ENCODE measurements at regions not wholly inside any gene's neighbourhood (a gene's known extent, or its start where the extent isn't known, plus 50 kb on each side); places are given as distances from the start of the nearest gene placed in this dataset.
A peak's percentile ranks its signal among the peaks of the same experiment; 100 is the strongest.

GRCh38 chr1:242579528-242580235 is 55.2 kb upstream of the PLD5 start:
- Mint-ChIP-seq H3K27me3 (ENCODE audit: insufficient read depth, low read depth, poor library complexity) (no peaks in the 10 kb centered on the region), H3K9me3 (peaks cover 5% of the 10 kb centered on the region; the same call in 1 of the 3 replicates), H3K27ac (0 out of 2 replicates have a peak overlapping the region, but pooled peaks have one; percentile 1), H3K4me3 (no peak overlapping the region), H3K36me3 (ENCODE audit: low read depth) (peaks cover under 1% of the 10 kb centered on the region; the same call in 1 of the 3 replicates), H3K4me1 (peaks cover under 1% of the 10 kb centered on the region; the same call in 1 of the 3 replicates)
- DNase-seq (ENCODE audit: low spot score) (no peak), ATAC-seq (no peak)
- Histone ChIP-seq H2AFZ (peak overlapping the region; percentile 77; the same call in 1 of the 2 replicates), H3K79me2 (replicated peaks; ENCODE audit: insufficient read depth) (no peaks in the 10 kb centered on the region), H4K20me1 (replicated peaks; ENCODE audit: insufficient read depth) (no peaks in the 10 kb centered on the region), H3K36me3 (ENCODE audit: insufficient read depth) (no peaks in the 10 kb centered on the region), H3K27ac (ENCODE audit: low read depth) (no peak overlapping the region), H3F3A (replicated peaks; ENCODE audit: low read depth) (no peaks in the 10 kb centered on the region), H3K4me1 (ENCODE audit: insufficient read depth) (no peaks in the 10 kb centered on the region), H3K4me3 (no peak overlapping the region), H3K27me3 (ENCODE audit: insufficient read depth) (no peaks in the 10 kb centered on the region), H3K4me2 (no peak overlapping the region), H3K9me2 (ENCODE audit: insufficient read depth) (0 out of 2 replicates have a peak, but pooled peaks cover 7% of the 10 kb centered on the region)
- no peak for TF ChIP-seq ZNF462 (CRISPR knock-in tag; IDR thresholded peaks at IDR 0.05)
- no peak for TF ChIP-seq REST (IDR thresholded peaks at IDR 0.05; ENCODE audit: unreplicated experiment)
- no peak for TF ChIP-seq EZH2phosphoT487 (IDR thresholded peaks at IDR 0.05; ENCODE audit: unreplicated experiment)
- TF ChIP-seq ETS1 (IDR thresholded peaks at IDR 0.05), result no peak
- no peak for TF ChIP-seq POLR2AphosphoS5 (IDR thresholded peaks at IDR 0.05; ENCODE audit: low read depth)
- no peak for TF ChIP-seq ZNF331 (CRISPR knock-in tag; IDR thresholded peaks at IDR 0.05; ENCODE audit: low read depth)
- no peak for TF ChIP-seq ZNF114 (CRISPR knock-in tag; IDR thresholded peaks at IDR 0.05)
- TF ChIP-seq CTCF (conservative IDR thresholded peaks at IDR 0.05; ENCODE audit: low read depth in 2 of 2), result no peak
- no peak for TF ChIP-seq STAT1 (IDR thresholded peaks at IDR 0.05; ENCODE audit: unreplicated experiment)
- TF ChIP-seq NANOG (IDR thresholded peaks at IDR 0.05; ENCODE audit: borderline replicate concordance), result no peak
- TF ChIP-seq EZH2 (IDR thresholded peaks at IDR 0.05; ENCODE audit: low read depth, unreplicated experiment), result no peak
- TF ChIP-seq CREB1 (CRISPR knock-in tag; IDR thresholded peaks at IDR 0.05; ENCODE audit: low read depth), result no peak

Data from GM23338 (cell line).